RWPE2 (cell line): ENCODE measurements at regions not wholly inside any gene's neighbourhood (a gene's known extent, or its start where the extent isn't known, plus 50 kb on each side); places are given as distances from the start of the nearest gene placed in this dataset.
A peak's percentile ranks its signal among the peaks of the same experiment; 100 is the strongest.

Experiments
- ATAC-seq: fragments of 200-7000 bp; cut with Tn5 transposase; 3 replicates; pipeline ENCODE4 v1.9.1; 2021; ENCODE audit warnings: low read depth
- DNase-seq: peaks from one replicate; pipeline ENCODE4 v3.0.0-alpha.2; 2020; ENCODE audit warnings: low spot score
- H3K27ac ChIP-seq: fragments of 450-650 bp; 2 replicates; pipeline ENCODE4 v1.5.1; 2017; ENCODE audit warnings: mild to moderate bottlenecking; ENCODE audit not compliant: poor library complexity, severe bottlenecking
- H3K27me3 ChIP-seq: fragments of 250-450 bp; sonication (Bioruptor Pico); 2 replicates; pipeline ENCODE4 v1.5.1; 2021; ENCODE audit warnings: mild to moderate bottlenecking, moderate library complexity; ENCODE audit not compliant: insufficient read depth, poor library complexity, severe bottlenecking
- H3K36me3 ChIP-seq: fragments of 250-450 bp; sonication (Bioruptor Pico); 2 replicates; pipeline ENCODE4 v1.5.1; 2020; ENCODE audit warnings: low read depth, mild to moderate bottlenecking, moderate library complexity
- H3K4me1 ChIP-seq: fragments of 250-450 bp; sonication (Bioruptor Pico); 2 replicates; pipeline ENCODE4 v1.5.1; 2021; ENCODE audit warnings: mild to moderate bottlenecking, moderate library complexity; ENCODE audit not compliant: insufficient read depth, poor library complexity, severe bottlenecking
- H3K4me3 ChIP-seq: fragments of 250-450 bp; sonication (Bioruptor Pico); 2 replicates; pipeline ENCODE4 v1.5.1; 2021; ENCODE audit warnings: mild to moderate bottlenecking, moderate library complexity; ENCODE audit not compliant: severe bottlenecking
- H3K9me3 ChIP-seq: fragments of 250-450 bp; sonication (Bioruptor Pico); 2 replicates; pipeline ENCODE4 v1.5.1; 2021; ENCODE audit warnings: mild to moderate bottlenecking, moderate library complexity; ENCODE audit not compliant: severe bottlenecking
- TF ChIP-seq, protein P1 (sequence below): fragments of 450-650 bp; IDR thresholded peaks from one replicate; pipeline ENCODE4 v1.5.1; 2017; ENCODE audit warnings: mild to moderate bottlenecking, moderate library complexity; ENCODE audit not compliant: poor library complexity, severe bottlenecking

DNA sequence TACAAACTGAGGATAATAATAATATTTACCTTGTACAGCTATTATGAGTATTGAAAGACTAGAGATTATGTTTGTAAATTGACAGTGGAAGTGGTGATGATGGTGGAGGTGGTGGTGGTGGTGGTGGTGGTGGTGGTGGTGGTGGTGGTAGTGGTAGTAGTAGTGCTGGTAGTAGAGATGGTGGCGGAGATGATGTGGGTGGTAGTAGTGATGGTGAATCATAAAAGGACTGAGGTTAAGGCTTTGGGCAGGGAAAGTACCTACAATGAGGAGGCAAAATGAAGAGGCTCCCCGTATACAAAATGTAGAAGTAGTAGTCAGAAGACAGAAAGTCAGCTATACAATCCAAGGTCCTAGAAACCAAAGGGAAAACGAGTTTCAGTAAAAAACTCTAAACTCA is 214.1 kb downstream of the BCOR start:
- ATAC-seq = no peak
- no peaks in the 10 kb centered on the region for H3K4me1 ChIP-seq
- no peaks in the 10 kb centered on the region for H3K9me3 ChIP-seq
- H3K4me3 ChIP-seq = no peak overlapping the region
- DNase-seq = no peak
- no peaks in the 10 kb centered on the region for H3K36me3 ChIP-seq
- H3K27me3 ChIP-seq = no peaks in the 10 kb centered on the region
- TF ChIP-seq, protein P1, sequence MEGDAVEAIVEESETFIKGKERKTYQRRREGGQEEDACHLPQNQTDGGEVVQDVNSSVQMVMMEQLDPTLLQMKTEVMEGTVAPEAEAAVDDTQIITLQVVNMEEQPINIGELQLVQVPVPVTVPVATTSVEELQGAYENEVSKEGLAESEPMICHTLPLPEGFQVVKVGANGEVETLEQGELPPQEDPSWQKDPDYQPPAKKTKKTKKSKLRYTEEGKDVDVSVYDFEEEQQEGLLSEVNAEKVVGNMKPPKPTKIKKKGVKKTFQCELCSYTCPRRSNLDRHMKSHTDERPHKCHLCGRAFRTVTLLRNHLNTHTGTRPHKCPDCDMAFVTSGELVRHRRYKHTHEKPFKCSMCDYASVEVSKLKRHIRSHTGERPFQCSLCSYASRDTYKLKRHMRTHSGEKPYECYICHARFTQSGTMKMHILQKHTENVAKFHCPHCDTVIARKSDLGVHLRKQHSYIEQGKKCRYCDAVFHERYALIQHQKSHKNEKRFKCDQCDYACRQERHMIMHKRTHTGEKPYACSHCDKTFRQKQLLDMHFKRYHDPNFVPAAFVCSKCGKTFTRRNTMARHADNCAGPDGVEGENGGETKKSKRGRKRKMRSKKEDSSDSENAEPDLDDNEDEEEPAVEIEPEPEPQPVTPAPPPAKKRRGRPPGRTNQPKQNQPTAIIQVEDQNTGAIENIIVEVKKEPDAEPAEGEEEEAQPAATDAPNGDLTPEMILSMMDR = no peak
- H3K27ac ChIP-seq = no peak overlapping the region

DNA sequence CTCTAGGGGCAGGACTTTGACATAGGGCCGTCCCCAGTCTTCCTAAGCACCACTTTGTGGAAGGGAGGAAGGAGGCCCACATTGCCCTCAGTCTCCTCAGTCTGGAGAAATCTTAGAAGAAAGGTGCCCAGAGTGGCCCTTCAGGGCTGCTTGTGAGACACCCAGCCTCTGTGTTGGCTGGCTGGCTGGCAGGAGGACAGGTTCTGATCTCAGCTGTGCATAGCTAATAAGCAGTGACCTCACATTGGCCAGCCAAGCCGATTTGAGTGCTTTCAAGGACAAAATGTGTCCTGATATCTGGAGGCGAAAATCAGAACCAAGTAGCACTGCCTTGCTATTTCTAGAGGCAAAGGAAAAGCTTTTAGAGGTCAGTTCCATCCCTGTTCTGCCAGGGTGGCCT is 211.5 kb downstream of the BCOR start:
- no peak for ATAC-seq
- peaks cover 1% of the 10 kb centered on the region for H3K4me1 ChIP-seq

DNA sequence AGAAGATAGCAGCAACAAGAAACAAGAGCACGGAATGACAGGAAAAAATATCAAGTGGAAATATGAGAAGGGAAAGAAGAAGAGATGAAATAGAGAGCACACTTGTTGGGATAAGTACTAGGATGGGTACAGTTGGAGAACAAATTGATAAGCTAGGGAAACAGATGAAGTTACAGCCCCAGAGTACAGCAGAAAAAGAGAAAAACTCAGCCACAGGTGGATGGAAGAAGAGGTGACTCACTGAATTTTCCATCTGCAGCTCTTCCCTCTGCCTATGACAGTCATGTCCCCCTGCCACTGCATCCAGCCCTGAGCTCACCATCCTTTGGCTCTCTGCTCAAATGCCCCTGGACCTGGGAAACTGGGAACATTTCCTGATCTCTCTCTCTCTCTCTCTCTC is 209.0 kb downstream of the BCOR start:
- TF ChIP-seq, protein P1 = no peak
- no peaks in the 10 kb centered on the region for H3K36me3 ChIP-seq
- H3K4me3 ChIP-seq = no peak overlapping the region
- ATAC-seq (no peak), DNase-seq (no peak)
- peaks cover 9% of the 10 kb centered on the region for H3K4me1 ChIP-seq
- H3K27me3 ChIP-seq = no peaks in the 10 kb centered on the region
- H3K27ac ChIP-seq = no peak overlapping the region
- no peaks in the 10 kb centered on the region for H3K9me3 ChIP-seq

More for the DNA sequence above, 211.5 kb downstream of the BCOR start:
- H3K9me3 ChIP-seq = no peaks in the 10 kb centered on the region
- no peak for DNase-seq
- no peak overlapping the region for H3K27ac ChIP-seq
- TF ChIP-seq, protein P1 = no peak
- no peaks in the 10 kb centered on the region for H3K36me3 ChIP-seq
- H3K4me3 ChIP-seq = no peak overlapping the region
- no peaks in the 10 kb centered on the region for H3K27me3 ChIP-seq

DNA sequence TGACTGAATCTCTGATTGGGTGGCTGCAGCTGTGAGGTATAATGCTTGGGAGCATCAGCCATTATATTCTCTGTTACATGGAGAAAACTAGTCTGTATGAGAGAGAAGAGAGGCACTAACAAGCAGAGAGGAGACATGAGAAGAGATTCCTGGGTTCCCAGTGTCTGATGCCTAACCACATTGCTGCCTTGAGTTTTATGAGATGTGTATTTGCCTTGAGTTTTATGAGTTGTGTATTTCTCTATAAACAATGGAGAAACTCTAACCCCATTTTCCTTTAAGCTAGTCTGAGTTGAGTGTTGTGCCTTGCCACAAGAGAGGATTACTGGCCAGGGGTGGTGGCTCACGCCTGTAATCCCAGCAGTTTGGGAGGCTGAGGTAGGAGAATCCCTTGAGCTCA is 208.1 kb downstream of the BCOR start:
- Histone ChIP-seq H3K27me3 (no peaks in the 10 kb centered on the region), H3K36me3 (no peaks in the 10 kb centered on the region), H3K4me1 (peaks cover 15% of the 10 kb centered on the region), H3K4me3 (no peak overlapping the region), H3K27ac (no peak overlapping the region), H3K9me3 (no peaks in the 10 kb centered on the region)
- ATAC-seq (no peak), DNase-seq (no peak)
- TF ChIP-seq, protein P1 = no peak

DNA sequence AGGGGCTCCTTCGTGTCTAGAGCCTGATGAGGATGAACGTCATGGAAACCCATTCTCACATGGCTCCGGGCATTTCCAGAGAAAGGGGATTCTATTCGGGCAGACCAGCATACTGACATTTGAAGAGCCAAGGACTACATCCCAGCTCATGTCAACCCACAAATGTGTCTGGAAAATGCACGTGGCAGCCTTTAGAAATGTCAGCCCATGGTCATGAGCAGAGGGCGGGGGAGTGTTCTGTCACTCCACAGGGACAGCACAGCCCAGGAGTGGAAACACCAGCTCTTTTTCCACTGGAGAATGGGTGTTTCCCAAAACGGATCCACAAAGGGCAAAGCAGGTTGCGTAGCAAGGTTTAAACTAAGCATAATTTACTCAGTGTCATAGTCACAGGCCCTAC is 207.0 kb downstream of the BCOR start:
- peak overlapping the region; percentile 86 for H3K27ac ChIP-seq
- no peak overlapping the region for H3K4me3 ChIP-seq
- H3K9me3 ChIP-seq = no peaks in the 10 kb centered on the region
- ATAC-seq (no peak), DNase-seq (no peak)
- H3K4me1 ChIP-seq = peaks cover 26% of the 10 kb centered on the region
- no peaks in the 10 kb centered on the region for H3K36me3 ChIP-seq
- TF ChIP-seq, protein P1 = no peak
- H3K27me3 ChIP-seq = no peaks in the 10 kb centered on the region
